UCSD-AML1 (cell line): ENCODE measurements at regions not wholly inside any gene's neighbourhood (a gene's known extent, or its start where the extent isn't known, plus 50 kb on each side); places are given as distances from the start of the nearest gene placed in this dataset.

Source experiments
- DNase-seq: peaks from one replicate; lab custom pipeline; 2025; ENCODE audit not compliant: unreplicated experiment; lab: John Stamatoyannopoulos, UW

- no peak for DNase-seq
Measured at GRCh38 chr3:141418751-141419150, 50.4 kb downstream of the ZBTB38 start.

GRCh38 chr3:141419946-141420345 lies 51.6 kb downstream of the ZBTB38 start:
- no peak for DNase-seq

GRCh38 chr3:141421186-141421585 lies 52.9 kb downstream of the ZBTB38 start:
- no peak for DNase-seq

- DNase-seq, result no peak
Measured at GRCh38 chr3:141421639-141422319, 53.5 kb downstream of the ZBTB38 start.

- DNase-seq, result no peak
Measured at GRCh38 chr3:141422961-141423582, 54.8 kb downstream of the ZBTB38 start.

GRCh38 chr3:141425523-141426233 lies 57.4 kb downstream of the ZBTB38 start:
- no peak for DNase-seq

DNA sequence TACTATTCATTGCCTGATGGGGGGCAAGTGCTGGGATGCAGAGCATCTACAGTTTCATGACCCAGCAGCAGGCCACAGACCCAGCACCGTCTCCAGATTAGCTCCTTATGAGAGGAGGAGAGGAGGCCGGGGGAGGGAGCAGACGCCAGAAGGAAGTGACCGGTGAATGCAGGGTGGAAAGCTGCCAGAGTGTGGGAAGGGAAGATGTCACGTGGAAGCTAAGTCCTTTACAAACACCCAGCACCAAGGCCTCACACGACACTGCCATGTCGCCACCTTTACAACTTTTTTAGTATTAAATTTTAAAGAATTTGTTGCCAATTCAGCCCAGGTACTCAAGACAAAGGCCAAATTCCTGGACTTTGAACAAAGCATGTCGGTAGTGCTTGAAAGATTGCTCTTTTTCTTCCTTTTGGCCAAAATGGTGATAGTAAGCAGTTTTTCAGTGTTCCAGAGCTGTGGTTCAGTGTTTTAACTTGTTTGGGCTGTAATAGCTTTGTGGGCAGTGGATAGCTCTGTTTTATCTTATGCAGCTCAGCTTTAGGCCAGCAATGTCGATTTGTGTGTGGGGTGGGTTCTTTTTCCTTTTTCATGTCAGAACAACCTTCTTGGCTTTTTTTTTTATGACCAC lies 58.2 kb downstream of the ZBTB38 start:
- DNase-seq, result peak; percentile 21

DNA sequence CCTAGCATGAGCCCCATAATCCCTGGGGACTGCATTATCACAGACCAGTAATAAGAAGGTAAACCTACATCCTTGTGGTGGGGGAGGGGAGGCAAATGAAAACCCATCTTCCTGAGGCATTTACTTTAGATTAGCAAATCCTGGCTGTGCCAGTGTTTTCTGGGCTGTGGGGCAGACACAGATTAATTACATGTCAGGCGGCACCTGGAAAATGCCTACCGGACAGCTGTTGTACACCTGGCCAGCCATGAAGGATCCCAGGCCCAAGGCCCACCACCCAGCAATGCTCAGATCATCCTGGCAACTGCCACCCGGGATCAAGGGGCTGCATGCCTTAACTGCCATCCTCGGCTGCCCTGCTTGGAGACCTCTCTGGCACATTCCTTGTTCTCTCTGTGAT lies 59.1 kb upstream of the RASA2 start:
- no peak for DNase-seq

DNA sequence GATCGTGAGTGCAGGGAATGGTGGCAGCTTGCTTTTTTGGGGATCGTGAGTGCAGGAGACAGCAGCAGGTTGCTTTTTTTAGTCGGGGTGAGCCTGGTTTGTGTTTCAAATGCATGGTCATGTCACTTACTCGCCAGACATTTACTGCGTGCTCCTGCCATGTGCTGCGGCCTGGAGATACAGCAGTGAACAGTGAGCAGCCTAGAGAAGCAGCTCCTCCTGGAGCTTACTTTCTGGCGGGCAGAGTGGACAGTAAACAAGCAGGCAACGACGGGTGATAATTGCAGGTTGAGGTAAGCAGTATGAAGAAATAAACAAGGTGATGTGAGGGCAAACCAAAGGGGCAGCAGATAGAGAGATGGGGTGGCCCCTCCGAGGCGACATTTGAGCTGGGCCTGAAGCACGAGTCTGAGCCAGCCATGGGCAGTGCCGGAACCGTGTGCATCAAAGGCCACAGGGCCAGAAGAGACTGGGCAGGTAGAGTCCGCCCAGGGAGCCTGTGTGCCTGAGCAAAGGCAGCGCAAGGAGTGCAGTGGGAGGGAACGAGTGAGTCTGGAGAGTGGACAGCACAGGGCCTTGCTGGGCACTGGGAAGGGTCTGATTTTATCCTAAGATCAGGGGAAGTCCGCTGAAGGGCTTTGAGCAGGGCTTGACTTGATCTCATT lies 57.3 kb upstream of the RASA2 start:
- no peak for DNase-seq

- DNase-seq, result no peak
Measured at GRCh38 chr3:141430316-141430715, 56.5 kb upstream of the RASA2 start.

DNA sequence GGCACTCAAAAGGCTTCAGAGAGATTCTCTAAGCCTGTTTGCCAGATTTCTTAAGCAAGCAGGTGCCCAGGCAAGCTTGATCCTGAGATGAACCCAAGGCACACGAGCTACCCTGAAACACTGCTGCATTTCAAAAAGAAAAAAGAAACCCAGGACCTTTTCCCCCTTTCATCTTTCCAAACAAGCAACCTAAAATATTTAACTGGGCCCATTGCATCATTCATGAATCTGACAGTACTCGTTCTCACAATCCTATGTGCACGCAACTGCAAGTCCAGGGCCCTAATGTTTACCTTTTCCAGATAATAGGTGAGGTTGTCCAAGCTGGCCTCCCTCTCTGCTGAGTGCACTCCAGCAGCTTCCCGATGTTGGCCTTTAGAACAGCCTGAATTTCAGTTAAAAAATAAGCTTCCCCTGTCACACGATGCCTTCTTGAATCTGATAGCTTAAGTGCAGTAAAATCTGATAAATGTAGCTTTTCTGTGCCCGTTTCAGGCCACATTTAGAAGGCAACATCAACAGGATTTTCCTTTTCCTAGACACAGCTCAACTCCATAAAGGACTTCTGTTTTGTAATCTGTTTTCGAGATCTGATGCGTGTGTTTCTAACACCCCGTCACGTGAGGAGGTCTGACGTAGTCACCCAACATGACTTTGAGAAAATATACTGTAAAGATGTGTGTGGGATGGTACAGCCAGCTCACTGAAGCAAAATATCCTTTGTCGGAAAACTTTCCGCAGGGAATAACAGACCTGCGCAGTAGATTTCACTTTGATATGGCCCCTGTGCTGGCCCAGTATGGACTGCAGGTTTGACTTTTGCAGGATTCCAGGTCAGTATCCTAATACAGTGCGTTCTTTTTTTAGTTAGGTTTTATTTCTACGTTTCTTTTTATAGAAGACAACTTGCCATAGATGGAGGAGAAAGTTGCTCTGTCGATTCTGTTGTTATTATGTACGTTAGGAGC lies 55.1 kb upstream of the RASA2 start:
- no peak for DNase-seq

- DNase-seq, result no peak
Measured at GRCh38 chr3:141432904-141433303, 53.9 kb upstream of the RASA2 start.

DNA sequence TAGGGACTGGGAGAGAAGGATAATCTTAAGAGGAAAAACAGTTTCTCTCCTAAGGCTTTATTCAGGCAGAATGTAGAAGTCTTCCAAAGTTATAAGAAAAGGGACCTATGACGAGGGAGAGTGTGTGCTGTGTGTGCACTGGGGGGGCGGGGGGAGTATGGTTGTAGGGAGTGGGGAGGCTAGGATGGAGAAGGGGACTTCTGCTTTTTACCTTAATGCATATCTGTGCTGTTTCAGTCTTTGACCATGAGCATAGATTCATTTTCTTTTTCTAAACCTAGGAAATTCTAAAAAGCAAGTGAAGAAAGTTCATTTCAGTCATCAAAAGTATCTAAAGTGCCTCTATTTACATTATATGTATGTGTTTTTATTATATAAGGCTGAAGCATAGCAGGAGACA lies 52.6 kb upstream of the RASA2 start:
- DNase-seq, result no peak

DNA sequence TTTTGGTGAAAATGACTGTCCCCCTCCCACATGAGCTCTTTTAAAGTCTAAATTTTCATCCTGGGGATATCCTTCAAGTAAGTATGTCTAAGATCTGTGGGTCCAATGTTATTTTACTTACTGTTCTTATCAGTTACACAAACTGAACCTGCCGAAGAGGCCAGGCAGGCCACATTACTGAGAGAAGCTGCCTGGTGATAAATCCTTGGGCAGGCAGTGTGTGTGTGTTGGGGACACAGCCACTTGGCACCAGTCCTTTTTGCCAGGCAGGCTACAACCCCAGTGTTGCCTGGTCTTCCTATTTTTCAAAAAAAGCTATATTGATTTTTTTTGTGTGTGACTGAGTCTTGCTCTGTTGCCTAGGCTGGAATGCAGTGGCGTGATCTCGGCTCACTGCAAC lies 50.6 kb upstream of the RASA2 start:
- DNase-seq, result no peak
